ENCODE measurements at regions not wholly inside any gene's neighbourhood (a gene's known extent, or its start where the extent isn't known, plus 50 kb on each side); places are given as distances from the start of the nearest gene placed in this dataset.

DNA sequence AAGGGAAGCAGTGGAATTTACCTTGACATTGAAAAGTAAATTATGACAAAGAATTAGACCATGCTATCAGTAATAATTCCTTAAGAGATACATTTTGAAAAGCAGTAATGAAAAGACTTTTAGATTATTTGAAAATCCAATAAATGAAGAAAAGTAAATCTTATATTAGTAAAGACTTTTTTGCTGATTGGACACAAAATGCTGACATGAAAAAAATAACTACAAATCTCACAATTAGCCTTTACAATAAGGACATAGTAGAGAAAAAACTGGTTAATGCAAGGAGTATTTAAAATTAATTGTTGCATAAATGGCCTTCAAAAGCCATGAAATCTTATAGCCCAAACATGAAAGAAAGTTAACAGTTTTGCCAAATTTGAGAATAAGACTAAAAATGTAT lies 446.1 kb upstream of the FAM241A start:
- intact Hi-C loops (cut with DNase I), result no loop called here

GRCh38 chr4:111701102-111701501 lies 444.2 kb upstream of the FAM241A start:
- no peak overlapping the region for H3K4me3 ChIP-seq
- DNase-seq (no peak), ATAC-seq (no peak)
- H3K9me3 ChIP-seq, result no peaks in the 10 kb centered on the region
- no peaks in the 10 kb centered on the region for H3K36me3 ChIP-seq
- intact Hi-C loops (cut with DNase I), result no loop called here
- TF ChIP-seq POLR2A (IDR thresholded peaks at IDR 0.05) (no peak), CTCF (IDR thresholded peaks at IDR 0.05) (no peak)
- H3K27ac ChIP-seq, result no peak overlapping the region
- no peaks in the 10 kb centered on the region for H3K27me3 ChIP-seq
- 59% methylated on average over 3 of the region's 3 CpGs for WGBS (ENCODE audit: insufficient coverage, low coverage, low lambda C conversion rate, missing lambda C conversion rate)
- no peaks in the 10 kb centered on the region for H3K4me1 ChIP-seq

More for the DNA sequence above, 446.1 kb upstream of the FAM241A start:
- Histone ChIP-seq H3K27me3 (no peaks in the 10 kb centered on the region), H3K9me3 (no peaks in the 10 kb centered on the region), H3K36me3 (no peaks in the 10 kb centered on the region), H3K4me3 (no peak overlapping the region), H3K4me1 (no peaks in the 10 kb centered on the region), H3K27ac (no peak overlapping the region)
- no peak for TF ChIP-seq CTCF (IDR thresholded peaks at IDR 0.05)
- TF ChIP-seq POLR2A (IDR thresholded peaks at IDR 0.05), result no peak
- no peak for ATAC-seq
- no peak for DNase-seq

GRCh38 chr4:111707491-111707890 lies 437.8 kb upstream of the FAM241A start:
- Histone ChIP-seq H3K4me1 (no peaks in the 10 kb centered on the region), H3K36me3 (no peaks in the 10 kb centered on the region), H3K27me3 (no peaks in the 10 kb centered on the region), H3K4me3 (no peak overlapping the region), H3K27ac (no peak overlapping the region), H3K9me3 (no peaks in the 10 kb centered on the region)
- TF ChIP-seq CTCF (IDR thresholded peaks at IDR 0.05) (no peak), POLR2A (IDR thresholded peaks at IDR 0.05) (no peak)
- intact Hi-C loops (cut with DNase I), result no loop called here
- DNase-seq, result no peak
- no peak for ATAC-seq

- WGBS (ENCODE audit: insufficient coverage, low coverage, low lambda C conversion rate, missing lambda C conversion rate), result 47% methylated on average over 3 of the region's 3 CpGs
- DNase-seq (no peak), ATAC-seq (no peak)
- no peak for TF ChIP-seq CTCF (IDR thresholded peaks at IDR 0.05)
- no peak for TF ChIP-seq POLR2A (IDR thresholded peaks at IDR 0.05)
- H3K9me3 ChIP-seq, result no peaks in the 10 kb centered on the region
- H3K4me3 ChIP-seq, result no peak overlapping the region
- H3K36me3 ChIP-seq, result no peaks in the 10 kb centered on the region
- intact Hi-C loops (cut with DNase I), result no loop called here
- H3K4me1 ChIP-seq, result no peaks in the 10 kb centered on the region
- H3K27ac ChIP-seq, result no peak overlapping the region
- H3K27me3 ChIP-seq, result no peaks in the 10 kb centered on the region
Measured at GRCh38 chr4:111712093-111712677, 433.1 kb upstream of the FAM241A start.

GRCh38 chr4:111713276-111713675 lies 432.0 kb upstream of the FAM241A start:
- no peaks in the 10 kb centered on the region for H3K36me3 ChIP-seq
- peaks cover 0 to 3% (median 0%) of the 10 kb centered on the region in 4 donors for H3K4me1 ChIP-seq
- no peak overlapping the region for H3K4me3 ChIP-seq
- H3K9me3 ChIP-seq, result no peaks in the 10 kb centered on the region
- DNase-seq (no peak), ATAC-seq (no peak)
- intact Hi-C loops (cut with DNase I), result no loop called here
- 67% methylated on average over 3 of the region's 3 CpGs for WGBS (ENCODE audit: insufficient coverage, low coverage, low lambda C conversion rate, missing lambda C conversion rate)
- H3K27ac ChIP-seq, result no peak overlapping the region
- no peaks in the 10 kb centered on the region for H3K27me3 ChIP-seq
- TF ChIP-seq POLR2A (IDR thresholded peaks at IDR 0.05), result no peak
- no peak for TF ChIP-seq CTCF (IDR thresholded peaks at IDR 0.05)

Measured in right lobe of liver (tissue), 6 donors.